ENCODE measurements at regions not wholly inside any gene's neighbourhood (a gene's known extent, or its start where the extent isn't known, plus 50 kb on each side); places are given as distances from the start of the nearest gene placed in this dataset.

DNA sequence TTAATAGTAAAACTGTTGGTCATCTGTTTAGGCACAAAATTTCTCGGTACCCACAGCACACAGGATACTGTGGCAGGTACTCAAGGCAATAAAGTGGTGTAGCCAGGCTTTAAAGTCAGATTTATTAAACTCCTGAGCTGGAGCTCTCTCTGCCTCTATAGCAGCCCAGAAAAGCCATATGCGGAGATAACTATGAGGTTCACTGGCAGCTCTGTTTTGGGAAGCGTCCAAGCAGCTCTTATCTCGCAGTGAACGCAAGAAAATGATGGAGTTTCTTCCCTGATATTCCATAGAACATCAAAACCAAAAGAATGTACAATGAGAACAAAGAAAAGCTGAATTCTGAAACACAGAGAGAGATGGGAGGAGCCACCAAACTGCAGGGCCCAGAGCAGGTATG, 248.3 kb downstream of the C1orf94 start:
- no peak for TF ChIP-seq FOXM1 (IDR thresholded peaks at IDR 0.05; ENCODE audit: borderline replicate concordance)
- no peak for TF ChIP-seq ELF4 (IDR thresholded peaks at IDR 0.05)
- TF ChIP-seq BHLHE40 (IDR thresholded peaks at IDR 0.05; ENCODE audit: borderline replicate concordance): no peak
- no peak for TF ChIP-seq FOXK2 (IDR thresholded peaks at IDR 0.05)
- no peak for TF ChIP-seq LEF1 (IDR thresholded peaks at IDR 0.05; ENCODE audit: borderline replicate concordance)
- no peak for TF ChIP-seq ARNT (IDR thresholded peaks at IDR 0.05)
- TF ChIP-seq NFRKB (IDR thresholded peaks at IDR 0.05): no peak
- no peak for TF ChIP-seq FOXA1 (IDR thresholded peaks at IDR 0.05)
- TF ChIP-seq SP1 (IDR thresholded peaks at IDR 0.05): no peak
- no peak for TF ChIP-seq TARDBP (IDR thresholded peaks at IDR 0.05)
- no peak for TF ChIP-seq ZNF384 (IDR thresholded peaks at IDR 0.05)
- no peak for TF ChIP-seq SUZ12 (IDR thresholded peaks at IDR 0.05)
- TF ChIP-seq HDGF (IDR thresholded peaks at IDR 0.05; ENCODE audit: borderline replicate concordance): no peak
- TF ChIP-seq CTBP1 (IDR thresholded peaks at IDR 0.05; ENCODE audit: borderline replicate concordance): no peak
- no peak for TF ChIP-seq L3MBTL2 (conservative IDR thresholded peaks at IDR 0.05)
- no peak for TF ChIP-seq PKNOX1 (IDR thresholded peaks at IDR 0.05)
- DNase-seq (ENCODE audit: extremely low spot score): no peak
- POLR2A ChIA-PET: no interaction called here
- CTCF ChIA-PET: interaction anchor here (0.6 kb wide), 1 partner anchor 683 kb away, joined by 3 read pairs; no protein-coding TSS in a partner anchor

DNA sequence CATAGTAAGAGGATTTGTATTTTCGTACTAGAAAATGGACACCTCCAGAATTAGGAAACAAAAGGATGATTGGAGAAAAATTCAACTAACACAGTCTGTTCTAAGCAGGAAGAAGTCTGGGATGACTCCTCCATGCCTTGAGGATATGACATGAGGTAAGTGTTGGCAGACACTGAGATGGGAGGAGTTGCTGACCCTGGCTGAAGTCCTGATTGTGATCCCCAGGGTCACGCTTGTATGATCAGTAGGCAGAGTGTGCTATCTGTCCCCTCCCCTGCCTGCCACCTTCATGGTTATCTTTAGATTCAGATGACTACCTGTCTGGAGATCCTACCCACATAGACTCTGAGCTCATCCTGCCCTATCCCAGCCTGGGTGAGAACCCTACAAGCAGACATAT, 249.1 kb downstream of the C1orf94 start:
- POLR2A ChIA-PET: no interaction called here
- TF ChIP-seq BHLHE40 (IDR thresholded peaks at IDR 0.05; ENCODE audit: borderline replicate concordance): no peak

GRCh38 chr1:34426325-34426896, 249.7 kb downstream of the C1orf94 start:
- ChIA-PET CTCF (no interaction called here), POLR2A (no interaction called here)
- DNase-seq (ENCODE audit: extremely low spot score): no peak
- TF ChIP-seq PKNOX1 (IDR thresholded peaks at IDR 0.05) (no peak), SP1 (IDR thresholded peaks at IDR 0.05) (no peak), ELF4 (IDR thresholded peaks at IDR 0.05) (no peak), CTBP1 (IDR thresholded peaks at IDR 0.05; ENCODE audit: borderline replicate concordance) (no peak), FOXA1 (IDR thresholded peaks at IDR 0.05) (no peak), HDGF (IDR thresholded peaks at IDR 0.05; ENCODE audit: borderline replicate concordance) (no peak), FOXK2 (IDR thresholded peaks at IDR 0.05) (no peak)

More for the DNA sequence above, 249.1 kb downstream of the C1orf94 start:
- DNase-seq (ENCODE audit: extremely low spot score): no peak
- CTCF ChIA-PET: no interaction called here

- no peak for TF ChIP-seq BHLHE40 (IDR thresholded peaks at IDR 0.05; ENCODE audit: borderline replicate concordance)
- no peak for TF ChIP-seq SP1 (IDR thresholded peaks at IDR 0.05)
- TF ChIP-seq HDGF (IDR thresholded peaks at IDR 0.05; ENCODE audit: borderline replicate concordance): no peak
- TF ChIP-seq SUZ12 (IDR thresholded peaks at IDR 0.05): no peak
- TF ChIP-seq ARNT (IDR thresholded peaks at IDR 0.05): no peak
- TF ChIP-seq PKNOX1 (IDR thresholded peaks at IDR 0.05): no peak
- no peak for TF ChIP-seq ELF4 (IDR thresholded peaks at IDR 0.05)
- DNase-seq (ENCODE audit: extremely low spot score): no peak
- ChIA-PET POLR2A (no interaction called here), CTCF (no interaction called here)
Measured at GRCh38 chr1:34427170-34427569, 250.5 kb downstream of the C1orf94 start.

- CTCF ChIA-PET: no interaction called here
Measured at GRCh38 chr1:34433099-34433498, 256.4 kb downstream of the C1orf94 start.

More at GRCh38 chr1:34433099-34433498, 256.4 kb downstream of the C1orf94 start:
- no peak for DNase-seq (ENCODE audit: extremely low spot score)
- TF ChIP-seq ARNT (IDR thresholded peaks at IDR 0.05): no peak
- no peak for TF ChIP-seq SUZ12 (IDR thresholded peaks at IDR 0.05)
- no peak for TF ChIP-seq ZNF384 (IDR thresholded peaks at IDR 0.05)
- TF ChIP-seq LEF1 (IDR thresholded peaks at IDR 0.05; ENCODE audit: borderline replicate concordance): no peak
- TF ChIP-seq FOXM1 (IDR thresholded peaks at IDR 0.05; ENCODE audit: borderline replicate concordance): no peak
- TF ChIP-seq FOXA1 (IDR thresholded peaks at IDR 0.05): no peak
- TF ChIP-seq PKNOX1 (IDR thresholded peaks at IDR 0.05): no peak
- TF ChIP-seq L3MBTL2 (conservative IDR thresholded peaks at IDR 0.05): no peak
- TF ChIP-seq ELF4 (IDR thresholded peaks at IDR 0.05): no peak
- no peak for TF ChIP-seq FOXK2 (IDR thresholded peaks at IDR 0.05)
- TF ChIP-seq NFRKB (IDR thresholded peaks at IDR 0.05): no peak
- no peak for TF ChIP-seq SP1 (IDR thresholded peaks at IDR 0.05)
- no peak for TF ChIP-seq HDGF (IDR thresholded peaks at IDR 0.05; ENCODE audit: borderline replicate concordance)
- no peak for TF ChIP-seq CTBP1 (IDR thresholded peaks at IDR 0.05; ENCODE audit: borderline replicate concordance)
- no peak for TF ChIP-seq BHLHE40 (IDR thresholded peaks at IDR 0.05; ENCODE audit: borderline replicate concordance)
- no peak for TF ChIP-seq TARDBP (IDR thresholded peaks at IDR 0.05)
- POLR2A ChIA-PET: no interaction called here
